ENCODE measurements at regions not wholly inside any gene's neighbourhood (a gene's known extent, or its start where the extent isn't known, plus 50 kb on each side); places are given as distances from the start of the nearest gene placed in this dataset.

DNA sequence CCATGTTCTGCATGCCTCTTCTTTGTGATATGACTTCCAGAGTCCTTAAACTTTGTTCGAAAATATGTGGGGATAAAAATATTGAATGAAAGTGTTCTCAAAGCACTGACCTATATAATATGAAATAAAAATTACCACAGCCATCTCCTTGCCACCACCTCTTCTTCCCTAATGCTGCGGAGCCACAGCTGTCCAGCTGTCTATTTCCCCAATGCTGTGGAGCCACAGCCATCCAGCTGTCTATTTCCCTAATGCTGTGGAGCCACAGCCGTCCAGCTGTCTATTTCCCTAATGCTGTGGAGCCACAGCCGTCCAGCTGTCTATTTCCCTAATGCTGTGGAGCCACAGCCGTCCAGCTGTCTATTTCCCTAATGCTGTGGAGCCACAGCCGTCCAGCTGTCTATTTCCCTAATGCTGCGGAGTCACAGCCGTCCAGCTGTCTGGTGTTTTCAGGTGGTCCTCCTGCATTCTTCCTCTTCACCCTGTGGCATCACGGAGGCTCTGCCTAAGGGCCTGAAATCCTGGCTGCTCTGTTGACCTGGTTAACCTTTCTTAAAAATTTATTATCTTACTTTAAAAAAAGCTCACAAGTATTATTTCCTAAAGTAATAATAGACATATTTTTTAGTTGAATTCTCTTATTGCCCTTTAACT is 266.1 kb upstream of the MEX3C start:
- TF ChIP-seq, protein P1, sequence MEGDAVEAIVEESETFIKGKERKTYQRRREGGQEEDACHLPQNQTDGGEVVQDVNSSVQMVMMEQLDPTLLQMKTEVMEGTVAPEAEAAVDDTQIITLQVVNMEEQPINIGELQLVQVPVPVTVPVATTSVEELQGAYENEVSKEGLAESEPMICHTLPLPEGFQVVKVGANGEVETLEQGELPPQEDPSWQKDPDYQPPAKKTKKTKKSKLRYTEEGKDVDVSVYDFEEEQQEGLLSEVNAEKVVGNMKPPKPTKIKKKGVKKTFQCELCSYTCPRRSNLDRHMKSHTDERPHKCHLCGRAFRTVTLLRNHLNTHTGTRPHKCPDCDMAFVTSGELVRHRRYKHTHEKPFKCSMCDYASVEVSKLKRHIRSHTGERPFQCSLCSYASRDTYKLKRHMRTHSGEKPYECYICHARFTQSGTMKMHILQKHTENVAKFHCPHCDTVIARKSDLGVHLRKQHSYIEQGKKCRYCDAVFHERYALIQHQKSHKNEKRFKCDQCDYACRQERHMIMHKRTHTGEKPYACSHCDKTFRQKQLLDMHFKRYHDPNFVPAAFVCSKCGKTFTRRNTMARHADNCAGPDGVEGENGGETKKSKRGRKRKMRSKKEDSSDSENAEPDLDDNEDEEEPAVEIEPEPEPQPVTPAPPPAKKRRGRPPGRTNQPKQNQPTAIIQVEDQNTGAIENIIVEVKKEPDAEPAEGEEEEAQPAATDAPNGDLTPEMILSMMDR (IDR thresholded peaks at IDR 0.05): no peak
- TF ChIP-seq POLR2A (IDR thresholded peaks at IDR 0.05): no peak
